Endothelial cell of umbilical vein (primary cell): ENCODE measurements at regions not wholly inside any gene's neighbourhood (a gene's known extent, or its start where the extent isn't known, plus 50 kb on each side); places are given as distances from the start of the nearest gene placed in this dataset.

Experiments used
- BruUV-seq: library from RNA; stranded (reverse); fragments of 400-500 nt; replicated peaks from 2 replicates; lab custom pipeline; 2021; lab: Mats Ljungman, UMichigan
- CTCF ChIA-PET: fragments of 300-600, 350-600 bp; sonication (Branson Sonifier 250); formaldehyde crosslinking; loops from one replicate; lab custom pipeline; 2021; ENCODE audit warnings: antibody characterized with exemption, inconsistent platforms; lab: Charles Lee
- POLR2A ChIA-PET: fragments of 300-600, 350-600 bp; sonication (Branson Sonifier 250); formaldehyde crosslinking; loops from one replicate; lab custom pipeline; 2021; ENCODE audit warnings: antibody characterized with exemption, inconsistent platforms; lab: Charles Lee
- DNase-seq: peaks from one replicate; pipeline ENCODE4 v3.0.0-alpha.2; 2011; ENCODE audit warnings: low read depth, low spot score
- FAIRE-seq: peaks from 2 replicates; lab custom pipeline; 2011; peaks lifted over from hg19 to GRCh38; lab: Jason Lieb, UNC
- H2AFZ ChIP-seq: 2 replicates; pipeline ENCODE4 v1.6.0; 2012; ENCODE audit warnings: low read depth, low read length, control low read depth, inconsistent platforms
- H3K27ac ChIP-seq: 2 replicates; pipeline ENCODE4 v1.5.1; 2011; ENCODE audit warnings: low read depth, mild to moderate bottlenecking, control low read depth, low read length, moderate library complexity; ENCODE audit not compliant: insufficient read depth
- H3K27me3 ChIP-seq, 2 experiments: 2 replicates each; pipeline versions ENCODE4 v1.6.0 to v1.6.1; 2011; ENCODE audit warnings: low read length in 2 of 2, mixed read lengths in 1 of 2; ENCODE audit not compliant: control insufficient read depth in 2 of 2, insufficient read depth in 2 of 2
- H3K36me3 ChIP-seq, 2 experiments: 2 replicates in 1 of 2; 3 replicates in 1 of 2; pipeline ENCODE4 v1.5.1; 2011; ENCODE audit warnings: low read length in 2 of 2, mild to moderate bottlenecking in 1 of 2, moderate library complexity in 1 of 2; ENCODE audit not compliant: control insufficient read depth in 2 of 2, insufficient read depth in 2 of 2; ENCODE audit errors: extremely low read depth in 1 of 2
- H3K4me1 ChIP-seq: 3 replicates; pipeline ENCODE4 v1.5.1; 2011; ENCODE audit warnings: mild to moderate bottlenecking, low read length; ENCODE audit not compliant: control insufficient read depth, insufficient read depth; ENCODE audit errors: extremely low read depth
- H3K4me2 ChIP-seq: 2 replicates; pipeline ENCODE4 v1.6.1; 2011; ENCODE audit warnings: low read length, control low read depth, mixed read lengths; ENCODE audit not compliant: insufficient read depth
- H3K4me3 ChIP-seq, 3 experiments: fragments of 200-600 bp in 1 of 3; sonication (generic), shearing (Covaris generic) in 1 of 3; replicated peaks in 1 of 3; 2 replicates each; pipeline ENCODE4 v1.5.1; 2011 to 2016; ENCODE audit warnings: control low read depth in 3 of 3, low read length in 3 of 3, mild to moderate bottlenecking in 2 of 3, inconsistent platforms in 1 of 3, low read depth in 1 of 3, moderate library complexity in 1 of 3; ENCODE audit not compliant: insufficient read depth in 1 of 3
- H3K79me2 ChIP-seq: 2 replicates; pipeline ENCODE4 v1.6.0; 2012; ENCODE audit warnings: low read length, inconsistent platforms; ENCODE audit not compliant: control insufficient read depth, insufficient read depth
- H3K9ac ChIP-seq: replicated peaks from 2 replicates; pipeline ENCODE3; 2011; ENCODE audit warnings: low read length, control low read depth; ENCODE audit not compliant: insufficient read depth; ENCODE audit errors: extremely low read depth
- H3K9me1 ChIP-seq: replicated peaks from 3 replicates; pipeline ENCODE4 v1.6.0; 2011; ENCODE audit warnings: mild to moderate bottlenecking, low read length; ENCODE audit not compliant: control insufficient read depth, insufficient read depth; ENCODE audit errors: extremely low read depth
- H3K9me3 ChIP-seq: replicated peaks from 2 replicates; pipeline ENCODE4 v1.5.1; 2012; ENCODE audit warnings: low read length, inconsistent platforms; ENCODE audit not compliant: control insufficient read depth, insufficient read depth
- H4K20me1 ChIP-seq: replicated peaks from 2 replicates; pipeline ENCODE3; 2011; ENCODE audit warnings: mild to moderate bottlenecking, low read length; ENCODE audit not compliant: control insufficient read depth, insufficient read depth; ENCODE audit errors: extremely low read depth
- CTCF ChIP-seq, 2 donors: IDR thresholded peaks; 1 replicate in 1 of 2; 2 replicates in 1 of 2; pipeline ENCODE4 v1.5.1; 2011; ENCODE audit warnings: low read length in 2 of 2, mild to moderate bottlenecking in 2 of 2, moderate library complexity in 2 of 2, control low read depth in 1 of 2, inconsistent platforms in 1 of 2, low read depth in 1 of 2; ENCODE audit not compliant: insufficient read depth in 1 of 2; ENCODE audit errors: extremely low read depth in 1 of 2
- EZH2 ChIP-seq: IDR thresholded peaks from 2 replicates; pipeline ENCODE4 v1.6.1; 2012; ENCODE audit warnings: borderline replicate concordance, low read depth, mild to moderate bottlenecking, moderate library complexity, low read length, inconsistent platforms; ENCODE audit not compliant: severe bottlenecking
- FOS ChIP-seq: IDR thresholded peaks from 2 replicates; pipeline ENCODE4 v1.6.1; 2011; ENCODE audit warnings: mild to moderate bottlenecking, low read length, moderate library complexity, borderline replicate concordance; ENCODE audit not compliant: insufficient read depth
- GATA2 ChIP-seq: IDR thresholded peaks from 2 replicates; pipeline ENCODE4 v1.7.0; 2011; ENCODE audit warnings: low read depth, mild to moderate bottlenecking, moderate library complexity, mixed read lengths, low read length; ENCODE audit not compliant: insufficient read length, insufficient read depth
- JUN ChIP-seq: IDR thresholded peaks from 2 replicates; pipeline ENCODE4 v1.6.1; 2011; ENCODE audit warnings: borderline replicate concordance, low read depth; ENCODE audit not compliant: insufficient read length, insufficient read depth
- MAX ChIP-seq: IDR thresholded peaks from 2 replicates; pipeline ENCODE4 v1.6.1; 2011; ENCODE audit not compliant: insufficient read depth, insufficient read length
- MYC ChIP-seq: IDR thresholded peaks from one replicate; pipeline ENCODE4 v1.6.1; 2011; ENCODE audit warnings: mild to moderate bottlenecking, low read depth, low read length
- POLR2A ChIP-seq: IDR thresholded peaks from 2 replicates; pipeline ENCODE4 v1.6.1; 2012; ENCODE audit warnings: low read depth, mild to moderate bottlenecking, control low read depth, low read length
- POLR2AphosphoS5 ChIP-seq: IDR thresholded peaks from 2 replicates; pipeline ENCODE4 v1.6.1; 2012; ENCODE audit warnings: low read depth, mild to moderate bottlenecking, control low read depth, low read length, moderate library complexity; ENCODE audit not compliant: insufficient read depth
- dilution Hi-C: fragments of 300-500 bp; cut with MboI; formaldehyde crosslinking; loops from one replicate; pipeline ENCODE4 v1.15.0; 2019; ENCODE audit warnings: low sequenced_read_pairs; ENCODE audit not compliant: extremely low pct_ligation_motif_present
- intact Hi-C: fragments of 100-400 bp; cut with micrococcal nuclease; formaldehyde crosslinking; loops from one replicate; pipeline ENCODE4 v1.10.0; 2022

- CTCF ChIA-PET, result interaction anchor here (1.8 to 2.5 kb wide), 2 partner anchors 11 to 30 kb away, joined by 4 to 9 read pairs; no protein-coding TSS in a partner anchor
- BruUV-seq, result no TSS peak
- FAIRE-seq, result no peak
These were observed 53.1 kb upstream of the GNB4 start for GRCh38 chr3:179504371-179504770.

More at GRCh38 chr3:179504371-179504770, 53.1 kb upstream of the GNB4 start:
- no peak for DNase-seq
- no peak overlapping the region for H3K27ac ChIP-seq
- H2AFZ ChIP-seq, result no peak overlapping the region
- POLR2A ChIA-PET, result no interaction called here
- H3K9ac ChIP-seq, result no peak overlapping the region
- no peak overlapping the region for H3K4me2 ChIP-seq
- no peak overlapping the region for H3K4me3 ChIP-seq
- dilution Hi-C loops (no loop called here), intact Hi-C loops (no loop called here)
- no peaks in the 10 kb centered on the region for H3K79me2 ChIP-seq
- H4K20me1 ChIP-seq, result no peaks in the 10 kb centered on the region
- H3K9me1 ChIP-seq, result no peaks in the 10 kb centered on the region
- no peak for TF ChIP-seq MYC
- TF ChIP-seq POLR2AphosphoS5, result no peak
- TF ChIP-seq FOS, result no peak
- TF ChIP-seq CTCF (IDR thresholded peaks at IDR 0.05; ENCODE audit: extremely low read depth in 1 of 2, insufficient read depth in 1 of 2, low read depth in 1 of 2, low read length in 2 of 2), result no peak
- TF ChIP-seq EZH2, result no peak
- TF ChIP-seq MAX, result no peak
- no peak for TF ChIP-seq GATA2
- TF ChIP-seq JUN, result no peak
- no peak for TF ChIP-seq POLR2A
- H3K4me1 ChIP-seq, result no peaks in the 10 kb centered on the region
- no peaks in the 10 kb centered on the region for H3K9me3 ChIP-seq
- peaks cover 0 to 1% of the 10 kb centered on the region in 2 experiments for H3K27me3 ChIP-seq
- H3K36me3 ChIP-seq, result no peaks in the 10 kb centered on the region
